KBM-7 (cell line): ENCODE measurements at regions not wholly inside any gene's neighbourhood (a gene's known extent, or its start where the extent isn't known, plus 50 kb on each side); places are given as distances from the start of the nearest gene placed in this dataset.

Source experiments
- DNase-seq: peaks from one replicate; pipeline ENCODE4 v3.0.0-alpha.2; 2015
- in situ Hi-C: fragments of 300-500 bp; cut with MboI; formaldehyde crosslinking; loops from 2 replicates; pipeline ENCODE4 v1.14.3; 2020; ENCODE audit warnings: low sequenced_read_pairs, low pct_unique_long_range_greater_than_20kb, mixed read lengths

DNA sequence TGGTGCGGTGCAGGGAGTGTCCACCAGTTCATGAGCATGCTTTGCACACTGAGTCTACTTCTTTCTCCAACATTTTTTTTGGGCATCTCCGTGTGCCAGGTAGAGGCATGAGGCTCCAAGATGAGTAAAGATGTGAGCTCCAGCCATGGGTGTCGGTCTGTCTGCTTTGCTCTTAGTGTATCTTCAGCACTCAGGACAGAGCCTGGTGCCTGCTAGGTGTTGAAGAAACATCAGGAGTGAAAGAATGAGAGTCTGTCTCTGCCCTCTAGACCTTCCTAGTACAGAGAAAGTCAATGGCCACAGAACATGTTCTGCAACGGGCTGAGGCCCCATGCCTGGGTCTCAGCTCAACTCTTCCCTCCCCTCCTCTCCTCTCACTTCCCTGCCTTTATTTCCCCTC lies 486.5 kb downstream of the TBC1D22A start:
- in situ Hi-C loops: no loop called here
- DNase-seq: no peak

DNA sequence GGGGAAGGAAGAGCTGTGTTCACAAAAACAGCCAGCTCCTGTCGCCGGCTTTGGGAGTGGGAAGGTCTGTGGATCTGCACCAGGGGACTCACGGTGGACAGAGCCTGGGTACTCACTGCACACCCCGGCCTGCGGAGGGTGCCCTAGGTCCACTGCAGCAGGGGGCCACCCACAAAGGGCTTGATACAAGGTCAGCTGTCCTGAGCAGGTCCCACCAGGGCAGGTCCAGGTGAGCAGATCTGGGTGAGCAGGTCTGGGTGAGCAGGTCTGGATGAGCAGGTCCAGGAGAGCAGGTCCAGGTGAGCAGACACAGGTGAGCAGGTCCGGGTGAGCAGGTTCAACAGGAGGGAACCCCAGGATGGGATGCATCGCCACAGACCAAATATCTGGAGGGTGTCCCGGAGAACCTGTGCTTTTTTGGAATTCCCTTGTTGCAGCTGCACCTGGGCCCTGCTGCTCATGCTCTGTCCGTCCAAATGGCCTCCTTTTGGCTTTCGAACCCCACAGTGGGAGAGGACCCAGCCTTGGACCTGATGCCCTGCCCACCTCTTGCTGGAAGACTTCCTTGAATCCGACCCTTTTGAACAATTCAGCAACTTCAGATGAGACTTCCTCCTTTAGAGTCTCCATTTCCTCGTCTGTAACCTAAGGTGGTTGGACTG lies 485.3 kb downstream of the TBC1D22A start:
- DNase-seq: no peak
- in situ Hi-C loops: no loop called here

DNA sequence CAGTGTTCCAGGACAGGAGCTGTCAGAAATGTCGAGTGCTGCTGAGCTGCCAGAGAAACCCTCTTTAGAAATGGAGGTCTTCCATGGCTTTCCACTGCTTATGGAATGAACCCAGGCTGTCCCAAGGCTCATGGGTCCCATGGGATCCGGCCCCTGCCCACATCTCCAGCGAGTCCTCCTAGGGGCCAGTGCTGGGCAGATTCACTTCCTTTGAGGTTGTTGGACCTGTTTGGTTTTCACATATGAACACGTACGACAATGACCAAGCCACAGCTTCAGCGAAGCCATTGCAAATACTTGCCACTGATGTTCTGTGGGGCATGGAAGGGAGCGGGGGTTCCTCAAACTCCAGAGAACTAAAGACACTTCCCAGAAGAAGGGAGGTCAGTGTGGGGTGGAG lies 483.3 kb downstream of the TBC1D22A start:
- in situ Hi-C loops: no loop called here
- DNase-seq: no peak

DNA sequence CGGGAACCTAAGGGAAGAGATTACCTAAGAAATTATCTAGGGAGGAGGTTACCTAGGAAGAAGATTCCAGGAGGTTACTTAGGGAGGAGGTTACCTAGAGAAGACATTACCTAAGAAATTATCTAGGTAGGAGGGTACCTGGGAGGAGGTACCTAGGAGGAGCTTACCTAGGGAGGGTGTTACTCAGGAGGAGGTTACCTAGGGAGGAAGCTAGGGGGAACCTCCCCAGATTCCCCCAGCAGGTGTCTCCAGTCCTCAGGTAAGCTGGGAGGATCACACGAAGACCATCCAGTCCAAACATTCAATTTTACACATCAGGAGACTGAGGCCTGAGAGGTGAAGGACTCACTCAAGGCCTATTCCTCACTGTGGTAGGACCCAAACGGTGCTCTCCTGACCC lies 482.8 kb downstream of the TBC1D22A start:
- in situ Hi-C loops: no loop called here
- DNase-seq: no peak

DNA sequence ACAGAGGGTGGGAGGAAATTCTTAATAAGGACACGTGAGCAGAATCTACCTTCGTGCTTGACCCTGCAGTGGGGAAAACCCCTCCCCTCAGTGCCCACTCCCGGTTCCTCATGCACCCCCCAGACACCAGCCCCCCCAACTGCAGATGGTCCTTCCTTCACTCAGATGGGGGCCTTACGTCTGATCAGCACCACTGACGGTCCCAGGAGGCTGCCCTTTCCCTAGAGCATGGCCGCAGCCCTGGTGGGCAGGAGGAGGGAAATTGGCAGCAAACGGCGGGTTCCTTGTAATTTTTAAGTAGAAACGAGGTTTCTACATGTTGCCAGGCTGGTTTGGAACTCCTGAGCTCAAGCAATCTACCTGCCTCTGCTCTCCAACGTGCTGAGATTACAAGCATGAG lies 477.7 kb downstream of the TBC1D22A start:
- DNase-seq: no peak

GRCh38 chr22:47239474-47239860 lies 477.0 kb downstream of the TBC1D22A start:
- in situ Hi-C loops: no loop called here
- no peak for DNase-seq

More for the DNA sequence above, 477.7 kb downstream of the TBC1D22A start:
- in situ Hi-C loops: no loop called here

GRCh38 chr22:47238690-47239473 lies 476.4 kb downstream of the TBC1D22A start:
- in situ Hi-C loops: no loop called here
- DNase-seq: no peak

- DNase-seq: no peak
- in situ Hi-C loops: no loop called here
Observed at GRCh38 chr22:47237890-47238480, 475.5 kb downstream of the TBC1D22A start.

- DNase-seq: no peak
- in situ Hi-C loops: no loop called here
Observed at GRCh38 chr22:47236718-47237117, 474.3 kb downstream of the TBC1D22A start.

DNA sequence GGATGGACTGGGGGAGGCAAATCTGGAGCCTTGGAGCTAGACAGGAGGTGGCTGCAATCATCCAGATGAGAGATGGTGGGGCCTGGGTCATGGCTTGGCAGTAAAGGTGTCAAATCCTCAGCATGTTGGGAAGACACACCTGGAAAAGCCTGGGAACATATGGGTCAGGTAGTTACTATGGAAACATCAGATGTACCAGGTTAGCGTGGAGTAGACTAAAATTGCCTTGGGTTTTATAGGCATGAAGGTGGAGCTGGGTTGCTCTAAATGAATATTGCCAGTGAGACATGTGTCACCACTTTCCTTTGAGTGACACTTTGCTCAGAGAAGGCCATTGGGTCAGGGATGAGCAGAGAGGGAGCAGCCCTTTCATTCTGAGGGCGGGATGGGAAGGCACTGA lies 473.7 kb downstream of the TBC1D22A start:
- no peak for DNase-seq
- in situ Hi-C loops: no loop called here

GRCh38 chr22:47233316-47234243 lies 471.1 kb downstream of the TBC1D22A start:
- no peak for DNase-seq
- in situ Hi-C loops: no loop called here

- no peak for DNase-seq
- in situ Hi-C loops: no loop called here
Observed at GRCh38 chr22:47232753-47233152, 470.3 kb downstream of the TBC1D22A start.

GRCh38 chr22:47232197-47232596 lies 469.7 kb downstream of the TBC1D22A start:
- in situ Hi-C loops: no loop called here
- DNase-seq: no peak

- in situ Hi-C loops: no loop called here
Observed at GRCh38 chr22:47231759-47232158, 469.3 kb downstream of the TBC1D22A start.

GRCh38 chr22:47230741-47231140 lies 468.3 kb downstream of the TBC1D22A start:
- no peak for DNase-seq
- in situ Hi-C loops: no loop called here

More at GRCh38 chr22:47231759-47232158, 469.3 kb downstream of the TBC1D22A start:
- DNase-seq: no peak

GRCh38 chr22:47230251-47230650 lies 467.8 kb downstream of the TBC1D22A start:
- DNase-seq: no peak
- in situ Hi-C loops: no loop called here

DNA sequence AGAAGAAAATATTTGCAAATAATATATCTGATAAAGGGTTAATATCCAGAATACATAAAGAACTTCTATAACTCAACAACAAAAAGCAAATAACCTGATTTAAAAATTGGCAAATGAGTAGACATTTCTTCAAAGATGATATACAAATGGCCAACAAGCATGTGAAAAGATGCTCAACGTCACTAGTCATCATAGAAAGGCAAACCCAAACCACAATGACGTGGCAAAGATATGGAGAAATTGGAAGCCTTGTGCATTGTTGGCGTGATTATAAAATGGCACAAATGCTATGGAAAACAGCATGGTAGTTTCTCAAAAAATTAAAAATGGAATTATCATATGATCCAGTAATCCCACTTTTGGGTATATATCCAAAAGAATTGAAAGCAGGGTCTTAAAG lies 466.3 kb downstream of the TBC1D22A start:
- in situ Hi-C loops: no loop called here
- DNase-seq: no peak

GRCh38 chr22:47225931-47226633 lies 463.6 kb downstream of the TBC1D22A start:
- in situ Hi-C loops: no loop called here
- no peak for DNase-seq
